ENCODE measurements at regions not wholly inside any gene's neighbourhood (a gene's known extent, or its start where the extent isn't known, plus 50 kb on each side); places are given as distances from the start of the nearest gene placed in this dataset.

- H3K27me3 ChIP-seq (ENCODE audit: insufficient read depth, poor library complexity, severe bottlenecking), result peaks cover 12% of the 10 kb centered on the region
- TF ChIP-seq GABPA (IDR thresholded peaks at IDR 0.05; ENCODE audit: low read depth) (no peak), REST (IDR thresholded peaks at IDR 0.05; ENCODE audit: insufficient replicate concordance, low read depth) (no peak), SPI1 (IDR thresholded peaks at IDR 0.05; ENCODE audit: borderline replicate concordance, low read depth) (no peak), CTCF (IDR thresholded peaks at IDR 0.05; ENCODE audit: insufficient read depth, low read length) (no peak), POLR2AphosphoS5 (IDR thresholded peaks at IDR 0.05; ENCODE audit: low read depth) (no peak)
- no peak for DNase-seq (ENCODE audit: low read depth in 1 of 2, low spot score in 1 of 2)
- H3K27ac ChIP-seq (replicated peaks), result no peak overlapping the region
- no peak overlapping the region for H3K4me3 ChIP-seq (replicated peaks; ENCODE audit: insufficient read depth, low read length)
These were observed 211.2 kb downstream of the SETD4 start for GRCh38 chr21:35849144-35849543.

GRCh38 chr21:35843911-35844667 lies 216.2 kb downstream of the SETD4 start:
- Histone ChIP-seq H3K4me3 (replicated peaks; ENCODE audit: insufficient read depth, low read length) (no peak overlapping the region), H3K27ac (replicated peaks) (no peak overlapping the region), H3K27me3 (ENCODE audit: insufficient read depth, poor library complexity, severe bottlenecking) (no peaks in the 10 kb centered on the region)
- DNase-seq (ENCODE audit: low read depth in 1 of 2, low spot score in 1 of 2), result no peak
- TF ChIP-seq SPI1 (IDR thresholded peaks at IDR 0.05; ENCODE audit: borderline replicate concordance, low read depth) (no peak), POLR2AphosphoS5 (IDR thresholded peaks at IDR 0.05; ENCODE audit: low read depth) (no peak), GABPA (IDR thresholded peaks at IDR 0.05; ENCODE audit: low read depth) (no peak), CTCF (IDR thresholded peaks at IDR 0.05; ENCODE audit: insufficient read depth, low read length) (no peak), REST (IDR thresholded peaks at IDR 0.05; ENCODE audit: insufficient replicate concordance, low read depth) (no peak)

- DNase-seq (ENCODE audit: low read depth in 1 of 2, low spot score in 1 of 2), result no peak
- Histone ChIP-seq H3K27me3 (ENCODE audit: insufficient read depth, poor library complexity, severe bottlenecking) (no peaks in the 10 kb centered on the region), H3K4me3 (replicated peaks; ENCODE audit: insufficient read depth, low read length) (no peak overlapping the region), H3K27ac (replicated peaks) (no peak overlapping the region)
- no peak for TF ChIP-seq POLR2AphosphoS5 (IDR thresholded peaks at IDR 0.05; ENCODE audit: low read depth)
- no peak for TF ChIP-seq REST (IDR thresholded peaks at IDR 0.05; ENCODE audit: insufficient replicate concordance, low read depth)
- no peak for TF ChIP-seq GABPA (IDR thresholded peaks at IDR 0.05; ENCODE audit: low read depth)
- TF ChIP-seq SPI1 (IDR thresholded peaks at IDR 0.05; ENCODE audit: borderline replicate concordance, low read depth), result no peak
- TF ChIP-seq CTCF (IDR thresholded peaks at IDR 0.05; ENCODE audit: insufficient read depth, low read length), result no peak
These were observed 219.4 kb downstream of the SETD4 start for GRCh38 chr21:35840949-35841348.

All from HL-60 (cell line).